Ovary (tissue), 7 donors: ENCODE measurements at regions not wholly inside any gene's neighbourhood (a gene's known extent, or its start where the extent isn't known, plus 50 kb on each side); places are given as distances from the start of the nearest gene placed in this dataset.
"Not testable (repeated sequence)": the region's sequence is repeated elsewhere in the genome, so short reads cannot be mapped to it uniquely, and the experiment has no call there.

Experiments
- DNase-seq, 5 donors: peaks; one replicate each; pipeline ENCODE4 v3.0.0-alpha.2; 2019 to 2020
- H3K27ac ChIP-seq, 2 donors: fragments of 200-600 bp; one replicate each; pipeline versions ENCODE4 v1.5.1 to v1.8.0; 2019 to 2022
- H3K27me3 ChIP-seq: fragments of 200-600 bp; one replicate; pipeline ENCODE4 v1.8.0; 2022
- H3K36me3 ChIP-seq: fragments of 200-600 bp; sonication (generic); one replicate; pipeline ENCODE4 v1.5.1; 2019
- H3K4me1 ChIP-seq: one replicate; pipeline ENCODE4 v1.8.1; 2013; ENCODE audit warnings: mild to moderate bottlenecking, moderate library complexity; ENCODE audit not compliant: insufficient read depth
- H3K4me3 ChIP-seq: fragments of 200-600 bp; sonication (generic); one replicate; pipeline ENCODE4 v1.5.1; 2017
- H3K9me3 ChIP-seq, 2 donors: fragments of 200-600 bp in 1 of 2; sonication (generic) in 1 of 2; one replicate each; pipeline versions ENCODE4 v1.5.1 to v1.8.1; 2013 to 2019; ENCODE audit warnings: mild to moderate bottlenecking in 1 of 2, moderate library complexity in 1 of 2
- CTCF ChIP-seq, 3 donors: fragments of 450-650 bp in 2 of 3; fragments of 200-600 bp in 1 of 3; IDR thresholded peaks; one replicate each; pipeline versions ENCODE4 v1.5.1 to v1.8.0; 2016 to 2022; ENCODE audit warnings: antibody characterized with exemption in 3 of 3, mild to moderate bottlenecking in 1 of 3
- EP300 ChIP-seq: sonication (generic); formaldehyde crosslinking; IDR thresholded peaks from one replicate; pipeline ENCODE4 v1.6.1; 2017; ENCODE audit warnings: antibody characterized with exemption
- POLR2A ChIP-seq: fragments of 450-650 bp; IDR thresholded peaks from one replicate; pipeline ENCODE4 v1.6.1; 2017; ENCODE audit warnings: antibody characterized with exemption, mild to moderate bottlenecking, moderate library complexity
- WGBS, 3 donors: extraction: QIAGEN DNeasy Blood & Tissue Kit in 1 of 3; methylation state at CpG; one replicate each; pipeline versions ENCODE4 v1.1.5 to v1.1.7; 2013 to 2017; 5-methylcytosine and 5-hydroxymethylcytosine counted together
- intact Hi-C, 4 donors: fragments of 100-400 bp; cut with DNase I; formaldehyde crosslinking; loops; one replicate each; pipeline versions ENCODE4 v1.11.0 to v1.15.1; 2022 to 2023
- donor health status: DM: no; HTN: no; CAD: no; lungs with moderate emphysema.
- donor health status: DM: no; HTN: no; CAD: no.
- donor health status: Bipolar disorder and iron deficiency.
- donor health status: DM: no; HTN: no; CAD: no.
- donor health status: DM: yes; HTN: yes; CAD: no.

DNA sequence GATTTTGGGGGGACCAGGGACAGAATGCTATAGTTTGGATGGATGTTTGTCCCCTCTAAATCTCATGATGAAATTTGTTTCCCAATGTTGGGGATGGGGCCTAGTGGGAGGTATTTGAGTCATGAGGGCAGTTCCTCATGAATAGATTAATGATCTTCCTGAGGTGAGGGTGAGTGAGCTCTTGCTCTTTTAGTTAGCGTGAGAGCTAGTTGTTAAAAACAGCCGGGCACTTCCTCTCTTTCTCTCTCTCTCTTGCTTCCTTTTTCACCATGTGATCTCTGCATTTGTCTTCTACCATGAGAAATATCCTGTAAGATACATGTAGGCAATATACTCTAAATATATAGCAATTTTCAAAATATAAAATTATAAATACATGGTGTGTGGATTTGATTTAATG lies 290.8 kb upstream of the PCDH9 start:
- Histone ChIP-seq H3K36me3 (no peaks in the 10 kb centered on the region), H3K4me1 (no peaks in the 10 kb centered on the region), H3K27me3 (no peaks in the 10 kb centered on the region), H3K27ac (no peak overlapping the region), H3K4me3 (no peak overlapping the region), H3K9me3 (no peaks in the 10 kb centered on the region)
- intact Hi-C loops, result no loop called here
- TF ChIP-seq CTCF (IDR thresholded peaks at IDR 0.05) (no peak), POLR2A (no peak), EP300 (no peak)
- DNase-seq, result no peak
- WGBS, 3 donors, result 74 to 86% (median 79%) methylated on average over 2 of the region's 2 CpGs

DNA sequence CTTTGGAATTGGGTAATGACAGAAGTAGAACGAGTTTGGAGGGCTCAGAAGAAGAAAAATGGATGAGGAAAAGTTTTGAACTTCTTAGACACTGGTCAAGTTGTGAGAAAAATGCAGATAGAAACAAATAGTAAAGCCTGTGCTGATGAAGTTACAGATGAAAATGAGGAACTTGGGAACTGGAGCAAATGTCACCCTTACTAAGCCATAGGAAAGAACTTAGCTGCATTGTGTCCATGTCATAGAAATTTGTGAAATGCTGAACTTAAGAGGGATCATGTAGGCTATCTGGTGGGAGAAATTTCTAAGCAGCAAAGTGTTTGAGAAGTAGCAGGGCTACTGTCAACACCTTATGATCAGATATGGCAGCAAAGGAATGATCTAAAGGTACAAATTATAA lies 289.2 kb upstream of the PCDH9 start:
- 65 to 79% (median 68%) methylated on average over 1 of the region's 1 CpG for WGBS, 3 donors
- TF ChIP-seq EP300, result no peak
- TF ChIP-seq CTCF (IDR thresholded peaks at IDR 0.05), result no peak
- no peak for TF ChIP-seq POLR2A
- Histone ChIP-seq H3K27ac (no peak overlapping the region), H3K9me3 (no peaks in the 10 kb centered on the region), H3K4me3 (no peak overlapping the region), H3K27me3 (no peaks in the 10 kb centered on the region), H3K4me1 (no peaks in the 10 kb centered on the region), H3K36me3 (no peaks in the 10 kb centered on the region)
- intact Hi-C loops, result no loop called here
- no peak for DNase-seq

DNA sequence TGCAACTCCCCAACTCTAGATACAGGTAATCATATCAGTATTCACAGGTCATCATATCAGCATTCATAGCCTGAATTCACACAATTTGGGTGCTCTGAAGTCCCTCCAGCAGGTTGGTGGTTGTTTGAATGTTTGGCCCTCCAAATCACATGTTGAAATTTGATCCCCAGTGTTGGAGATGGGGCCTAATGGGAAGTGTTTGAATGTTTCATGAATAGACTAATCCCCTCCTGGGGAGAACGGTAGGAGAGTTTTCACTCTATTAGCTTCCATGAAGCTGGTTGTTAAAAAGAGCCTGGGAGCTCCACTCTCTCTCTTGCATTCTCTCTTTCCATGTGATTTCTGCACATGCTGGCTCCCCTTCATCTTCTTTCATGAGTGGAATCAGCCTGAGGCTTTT lies 288.6 kb upstream of the PCDH9 start:
- no peaks in the 10 kb centered on the region for H3K27me3 ChIP-seq
- H3K27ac ChIP-seq, result no peak overlapping the region
- no peaks in the 10 kb centered on the region for H3K36me3 ChIP-seq
- no peaks in the 10 kb centered on the region for H3K4me1 ChIP-seq
- no peaks in the 10 kb centered on the region for H3K9me3 ChIP-seq
- H3K4me3 ChIP-seq, result no peak overlapping the region
- intact Hi-C loops, result no loop called here
- 54 to 60% (median 55%) methylated on average over 1 of the region's 1 CpG for WGBS, 3 donors
- TF ChIP-seq CTCF (IDR thresholded peaks at IDR 0.05), result no peak
- TF ChIP-seq POLR2A, result no peak
- no peak for TF ChIP-seq EP300
- DNase-seq, result no peak

DNA sequence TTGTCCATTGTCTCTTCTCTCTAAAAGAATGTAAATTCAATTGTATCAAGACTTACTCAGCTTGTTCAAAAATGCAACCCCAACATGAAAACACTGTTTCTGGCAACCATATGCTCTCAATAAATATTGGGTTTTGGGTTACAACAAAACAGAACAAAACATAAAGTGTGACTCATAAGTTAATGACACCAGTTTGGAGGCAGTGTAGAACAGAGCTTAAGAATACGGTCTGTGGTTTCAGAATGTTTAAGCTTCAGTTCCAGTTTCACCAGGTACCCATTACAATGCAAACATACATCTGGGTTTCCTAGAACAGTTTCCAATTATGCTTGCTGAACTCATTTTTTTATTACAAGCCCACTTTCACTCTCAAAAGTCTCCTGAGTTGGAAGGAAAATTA lies 285.8 kb upstream of the PCDH9 start:
- no peak for TF ChIP-seq CTCF (IDR thresholded peaks at IDR 0.05)
- TF ChIP-seq POLR2A, result no peak
- no peak for TF ChIP-seq EP300

DNA sequence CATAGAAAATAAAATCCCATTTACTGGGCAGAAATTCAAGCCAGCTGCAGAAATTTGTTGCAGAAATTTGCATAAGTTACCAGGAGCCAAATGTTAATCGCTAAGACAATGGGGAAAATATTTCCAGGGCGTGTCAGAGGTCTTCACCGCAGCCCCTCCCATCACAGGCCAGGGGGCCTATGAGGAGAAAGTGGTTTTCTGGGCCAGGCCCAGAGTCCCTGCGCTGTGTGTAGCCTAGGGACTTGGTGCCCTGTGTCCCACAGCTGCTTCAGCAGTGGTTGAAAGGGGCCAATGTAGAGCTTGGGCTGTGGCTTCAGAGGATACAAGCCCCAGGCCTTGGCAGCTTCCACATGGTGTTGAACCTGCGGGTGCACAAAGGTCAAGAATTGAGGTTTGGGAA lies 278.9 kb upstream of the PCDH9 start:
- Histone ChIP-seq H3K4me1 (no peaks in the 10 kb centered on the region), H3K36me3 (no peaks in the 10 kb centered on the region), H3K27me3 (no peaks in the 10 kb centered on the region), H3K9me3 (no peaks in the 10 kb centered on the region), H3K4me3 (no peak overlapping the region), H3K27ac (no peak overlapping the region)
- TF ChIP-seq CTCF (IDR thresholded peaks at IDR 0.05), result no peak
- no peak for TF ChIP-seq POLR2A
- TF ChIP-seq EP300, result no peak
- intact Hi-C loops, result no loop called here
- DNase-seq, result no peak
- WGBS, 3 donors, result 68 to 86% (median 76%) methylated on average over 5 of the region's 5 CpGs

More for the DNA sequence above, 285.8 kb upstream of the PCDH9 start:
- DNase-seq, result no peak
- no peaks in the 10 kb centered on the region for H3K27me3 ChIP-seq
- intact Hi-C loops, result no loop called here
- H3K4me3 ChIP-seq, result no peak overlapping the region
- H3K36me3 ChIP-seq, result no peaks in the 10 kb centered on the region
- 38 to 56% (median 55%) methylated on average over 1 of the region's 1 CpG for WGBS, 3 donors
- no peak overlapping the region for H3K27ac ChIP-seq
- H3K4me1 ChIP-seq, result no peaks in the 10 kb centered on the region
- no peaks in the 10 kb centered on the region for H3K9me3 ChIP-seq

DNA sequence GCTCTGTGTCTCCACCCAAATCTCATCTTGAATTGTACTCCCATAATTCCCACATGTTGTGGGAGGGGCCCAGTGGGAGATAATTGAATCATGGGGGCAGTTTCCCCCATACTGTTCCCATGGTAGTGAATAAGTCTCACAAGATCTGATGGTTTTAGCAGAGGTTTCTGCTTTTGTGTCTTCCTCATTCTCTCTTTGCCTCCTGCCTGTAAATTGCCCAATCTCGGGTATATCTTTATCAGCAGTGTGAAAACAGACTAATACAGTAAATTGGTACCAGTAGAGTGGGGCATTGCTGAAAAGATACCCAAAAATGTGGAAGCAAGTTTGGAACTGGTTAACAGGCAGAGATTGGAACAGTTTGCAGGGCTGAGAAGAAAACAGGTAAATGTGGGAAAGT lies 278.1 kb upstream of the PCDH9 start:
- WGBS, 3 donors, result 66 to 74% (median 68%) methylated on average over 1 of the region's 1 CpG
- H3K4me3 ChIP-seq, H3K27me3 ChIP-seq: not testable (repeated sequence)

More for the DNA sequence above, 278.1 kb upstream of the PCDH9 start:
- DNase-seq, H3K27ac ChIP-seq, H3K36me3 ChIP-seq, intact Hi-C loops, H3K9me3 ChIP-seq, H3K4me1 ChIP-seq: not testable (repeated sequence)
